HL-60 (cell line): ENCODE measurements at regions not wholly inside any gene's neighbourhood (a gene's known extent, or its start where the extent isn't known, plus 50 kb on each side); places are given as distances from the start of the nearest gene placed in this dataset.

ENCODE experiments used
- DNase-seq, 2 experiments: peaks; one replicate each; pipeline ENCODE4 v3.0.0-alpha.2; 2010 to 2020; ENCODE audit warnings: low read depth in 1 of 2, low spot score in 1 of 2
- H3K27ac ChIP-seq: fragments of 250-450 bp; sonication (Bioruptor Pico); replicated peaks from 2 replicates; pipeline ENCODE4 v1.5.1; 2020; ENCODE audit warnings: mild to moderate bottlenecking, moderate library complexity
- H3K27me3 ChIP-seq: fragments of 250-450 bp; sonication (Bioruptor Pico); 2 replicates; pipeline ENCODE4 v1.5.1; 2021; ENCODE audit warnings: mild to moderate bottlenecking, moderate library complexity; ENCODE audit not compliant: insufficient read depth, poor library complexity, severe bottlenecking
- H3K4me3 ChIP-seq: replicated peaks from 2 replicates; pipeline ENCODE4 v1.5.1; 2011; ENCODE audit warnings: mild to moderate bottlenecking, control low read depth, low read length; ENCODE audit not compliant: insufficient read depth
- CTCF ChIP-seq: IDR thresholded peaks from one replicate; pipeline ENCODE4 v1.5.1; 2011; ENCODE audit warnings: low read length, control low read depth, inconsistent platforms; ENCODE audit not compliant: insufficient read depth
- GABPA ChIP-seq: IDR thresholded peaks from 2 replicates; pipeline ENCODE4 v1.6.1; 2012; ENCODE audit warnings: low read depth
- POLR2AphosphoS5 ChIP-seq: IDR thresholded peaks from 2 replicates; pipeline ENCODE4 v1.6.1; 2012; ENCODE audit warnings: low read depth
- SPI1 ChIP-seq: IDR thresholded peaks from 2 replicates; pipeline ENCODE4 v1.6.1; 2012; ENCODE audit warnings: low read depth, mild to moderate bottlenecking, borderline replicate concordance
- TF ChIP-seq, protein P1 (sequence below): IDR thresholded peaks from 2 replicates; pipeline ENCODE4 v1.6.1; 2012; ENCODE audit warnings: low read depth; ENCODE audit not compliant: insufficient replicate concordance

GRCh38 chr1:84090447-84091245, 53.4 kb upstream of the PRKACB start:
- TF ChIP-seq CTCF (no peak), POLR2AphosphoS5 (no peak), GABPA (no peak), SPI1 (no peak)
- TF ChIP-seq, protein P1, sequence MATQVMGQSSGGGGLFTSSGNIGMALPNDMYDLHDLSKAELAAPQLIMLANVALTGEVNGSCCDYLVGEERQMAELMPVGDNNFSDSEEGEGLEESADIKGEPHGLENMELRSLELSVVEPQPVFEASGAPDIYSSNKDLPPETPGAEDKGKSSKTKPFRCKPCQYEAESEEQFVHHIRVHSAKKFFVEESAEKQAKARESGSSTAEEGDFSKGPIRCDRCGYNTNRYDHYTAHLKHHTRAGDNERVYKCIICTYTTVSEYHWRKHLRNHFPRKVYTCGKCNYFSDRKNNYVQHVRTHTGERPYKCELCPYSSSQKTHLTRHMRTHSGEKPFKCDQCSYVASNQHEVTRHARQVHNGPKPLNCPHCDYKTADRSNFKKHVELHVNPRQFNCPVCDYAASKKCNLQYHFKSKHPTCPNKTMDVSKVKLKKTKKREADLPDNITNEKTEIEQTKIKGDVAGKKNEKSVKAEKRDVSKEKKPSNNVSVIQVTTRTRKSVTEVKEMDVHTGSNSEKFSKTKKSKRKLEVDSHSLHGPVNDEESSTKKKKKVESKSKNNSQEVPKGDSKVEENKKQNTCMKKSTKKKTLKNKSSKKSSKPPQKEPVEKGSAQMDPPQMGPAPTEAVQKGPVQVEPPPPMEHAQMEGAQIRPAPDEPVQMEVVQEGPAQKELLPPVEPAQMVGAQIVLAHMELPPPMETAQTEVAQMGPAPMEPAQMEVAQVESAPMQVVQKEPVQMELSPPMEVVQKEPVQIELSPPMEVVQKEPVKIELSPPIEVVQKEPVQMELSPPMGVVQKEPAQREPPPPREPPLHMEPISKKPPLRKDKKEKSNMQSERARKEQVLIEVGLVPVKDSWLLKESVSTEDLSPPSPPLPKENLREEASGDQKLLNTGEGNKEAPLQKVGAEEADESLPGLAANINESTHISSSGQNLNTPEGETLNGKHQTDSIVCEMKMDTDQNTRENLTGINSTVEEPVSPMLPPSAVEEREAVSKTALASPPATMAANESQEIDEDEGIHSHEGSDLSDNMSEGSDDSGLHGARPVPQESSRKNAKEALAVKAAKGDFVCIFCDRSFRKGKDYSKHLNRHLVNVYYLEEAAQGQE = no peak
- H3K4me3 ChIP-seq = no peak overlapping the region
- H3K27ac ChIP-seq = no peak overlapping the region
- peaks cover 10% of the 10 kb centered on the region for H3K27me3 ChIP-seq
- no peak for DNase-seq

DNA sequence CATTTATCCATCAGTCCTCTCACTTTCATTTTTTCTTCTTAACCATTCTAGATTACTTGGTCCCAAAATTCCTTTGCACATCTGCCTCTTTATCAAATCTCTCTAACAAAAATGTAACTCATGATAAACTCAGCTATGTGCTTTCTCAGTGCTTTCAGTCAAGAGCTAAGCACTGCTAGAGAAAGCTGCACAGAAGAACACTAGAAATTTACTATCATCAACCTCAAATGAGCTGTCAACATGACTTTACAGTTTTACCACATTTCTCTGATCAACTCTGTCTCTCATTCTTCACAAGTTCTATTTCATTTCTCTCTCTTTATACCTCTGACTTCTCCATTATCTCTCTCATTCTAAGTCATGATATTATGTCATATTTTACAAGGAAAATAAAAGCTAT, 54.2 kb upstream of the PRKACB start:
- DNase-seq = no peak

GRCh38 chr1:84089465-84089864, 54.6 kb upstream of the PRKACB start:
- Histone ChIP-seq H3K27ac (no peak overlapping the region), H3K4me3 (no peak overlapping the region), H3K27me3 (peaks cover 10% of the 10 kb centered on the region)
- no peak for TF ChIP-seq POLR2AphosphoS5
- TF ChIP-seq, protein P1 = no peak
- no peak for TF ChIP-seq CTCF
- TF ChIP-seq SPI1 = no peak
- TF ChIP-seq GABPA = no peak
- no peak for DNase-seq

More for the DNA sequence above, 54.2 kb upstream of the PRKACB start:
- Histone ChIP-seq H3K4me3 (no peak overlapping the region), H3K27me3 (peaks cover 10% of the 10 kb centered on the region), H3K27ac (no peak overlapping the region)
- TF ChIP-seq, protein P1 = no peak
- TF ChIP-seq POLR2AphosphoS5 (no peak), SPI1 (no peak), GABPA (no peak), CTCF (no peak)
